ENCODE measurements at regions not wholly inside any gene's neighbourhood (a gene's known extent, or its start where the extent isn't known, plus 50 kb on each side); places are given as distances from the start of the nearest gene placed in this dataset.

GRCh38 chr10:131689486-131689885, 211.3 kb upstream of the PPP2R2D start:
- H3K4me3 ChIP-seq (replicated peaks in 1 of 2; ENCODE audit: low read depth in 2 of 2, low read length in 2 of 2), result no peak overlapping the region
- no peak for DNase-seq (ENCODE audit: low read depth in 2 of 2)
- TF ChIP-seq, protein P1, sequence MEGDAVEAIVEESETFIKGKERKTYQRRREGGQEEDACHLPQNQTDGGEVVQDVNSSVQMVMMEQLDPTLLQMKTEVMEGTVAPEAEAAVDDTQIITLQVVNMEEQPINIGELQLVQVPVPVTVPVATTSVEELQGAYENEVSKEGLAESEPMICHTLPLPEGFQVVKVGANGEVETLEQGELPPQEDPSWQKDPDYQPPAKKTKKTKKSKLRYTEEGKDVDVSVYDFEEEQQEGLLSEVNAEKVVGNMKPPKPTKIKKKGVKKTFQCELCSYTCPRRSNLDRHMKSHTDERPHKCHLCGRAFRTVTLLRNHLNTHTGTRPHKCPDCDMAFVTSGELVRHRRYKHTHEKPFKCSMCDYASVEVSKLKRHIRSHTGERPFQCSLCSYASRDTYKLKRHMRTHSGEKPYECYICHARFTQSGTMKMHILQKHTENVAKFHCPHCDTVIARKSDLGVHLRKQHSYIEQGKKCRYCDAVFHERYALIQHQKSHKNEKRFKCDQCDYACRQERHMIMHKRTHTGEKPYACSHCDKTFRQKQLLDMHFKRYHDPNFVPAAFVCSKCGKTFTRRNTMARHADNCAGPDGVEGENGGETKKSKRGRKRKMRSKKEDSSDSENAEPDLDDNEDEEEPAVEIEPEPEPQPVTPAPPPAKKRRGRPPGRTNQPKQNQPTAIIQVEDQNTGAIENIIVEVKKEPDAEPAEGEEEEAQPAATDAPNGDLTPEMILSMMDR (IDR thresholded peaks at IDR 0.05; ENCODE audit: low read depth, low read length), result no peak

DNA sequence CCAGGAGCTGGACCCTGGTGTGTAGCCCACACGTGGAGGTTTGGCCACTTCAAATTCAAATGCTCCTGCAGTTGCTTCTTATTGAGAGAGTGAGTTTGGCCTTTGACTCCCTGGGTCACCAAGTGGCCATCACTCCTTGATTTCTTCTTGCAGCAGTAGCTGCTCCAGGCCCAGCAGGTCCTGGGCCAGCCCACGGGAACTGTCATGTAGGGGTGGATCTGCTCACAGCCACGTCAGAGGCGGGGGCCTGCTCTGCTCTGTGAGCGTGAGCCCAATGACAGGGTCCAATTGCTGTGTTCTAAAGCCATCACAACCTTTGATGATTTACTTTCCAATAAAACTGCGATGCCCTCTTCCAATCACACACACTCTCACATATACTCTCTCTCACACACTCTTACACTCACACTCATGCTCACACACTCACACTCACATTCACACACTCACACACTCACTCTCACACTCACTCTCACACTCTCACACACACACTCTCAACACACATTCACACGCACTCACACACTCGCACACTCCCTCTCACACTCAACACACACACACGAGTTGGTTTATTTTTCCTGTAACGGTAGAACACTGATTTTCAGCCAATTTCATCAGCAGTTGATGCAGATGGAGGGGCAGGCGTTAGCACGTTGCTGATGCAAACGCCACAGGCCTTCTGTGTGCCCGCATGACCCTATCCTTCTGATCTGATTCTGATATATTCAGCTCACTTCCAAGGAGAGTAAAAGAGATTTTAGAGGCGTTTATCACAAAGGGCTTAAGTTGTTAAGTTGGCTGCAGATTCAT, 210.7 kb upstream of the PPP2R2D start:
- no peak for DNase-seq (ENCODE audit: low read depth in 2 of 2)
- no peak overlapping the region for H3K4me3 ChIP-seq (replicated peaks in 1 of 2; ENCODE audit: low read depth in 2 of 2, low read length in 2 of 2)
- TF ChIP-seq, protein P1 (IDR thresholded peaks at IDR 0.05; ENCODE audit: low read depth, low read length), result no peak

GRCh38 chr10:131690805-131691239, 210.0 kb upstream of the PPP2R2D start:
- DNase-seq (ENCODE audit: low read depth in 2 of 2), result no peak
- no peak overlapping the region for H3K4me3 ChIP-seq (replicated peaks in 1 of 2; ENCODE audit: low read depth in 2 of 2, low read length in 2 of 2)
- TF ChIP-seq, protein P1 (IDR thresholded peaks at IDR 0.05; ENCODE audit: low read depth, low read length), result no peak

DNA sequence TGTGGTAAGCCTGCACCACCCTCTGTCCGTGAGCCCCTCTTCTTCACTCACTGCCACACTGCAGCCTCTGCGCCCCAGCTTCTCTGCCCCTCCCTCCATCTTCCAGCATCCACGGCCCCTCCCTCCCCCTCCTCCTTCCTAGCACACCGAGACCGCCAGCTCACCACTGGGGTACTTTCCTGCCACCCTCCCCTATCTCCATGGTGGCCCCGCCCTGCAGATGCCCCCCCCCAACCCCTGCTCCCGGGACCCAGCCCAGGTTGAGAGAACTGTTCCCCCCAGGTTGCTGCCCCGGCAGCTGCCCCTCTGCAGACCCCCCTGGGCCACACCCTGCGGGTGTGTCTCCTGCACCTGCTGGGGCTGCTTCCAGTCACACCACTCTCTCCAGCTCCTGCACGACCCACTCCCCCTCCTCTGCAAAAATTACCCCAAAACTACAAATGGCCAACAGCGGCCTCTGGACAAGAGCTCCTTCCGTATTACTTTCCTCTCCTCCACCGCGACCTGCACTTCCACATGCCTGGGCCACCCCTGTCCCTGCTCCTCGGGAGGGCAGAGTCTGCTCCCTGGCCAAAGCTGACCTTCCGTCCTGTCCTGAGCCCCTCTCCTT, 209.2 kb upstream of the PPP2R2D start:
- TF ChIP-seq, protein P1 (IDR thresholded peaks at IDR 0.05; ENCODE audit: low read depth, low read length), result no peak
- no peak overlapping the region for H3K4me3 ChIP-seq (replicated peaks in 1 of 2; ENCODE audit: low read depth in 2 of 2, low read length in 2 of 2)

GRCh38 chr10:131692176-131692575, 208.6 kb upstream of the PPP2R2D start:
- H3K4me3 ChIP-seq (replicated peaks in 1 of 2; ENCODE audit: low read depth in 2 of 2, low read length in 2 of 2), result no peak overlapping the region
- TF ChIP-seq, protein P1 (IDR thresholded peaks at IDR 0.05; ENCODE audit: low read depth, low read length), result no peak
- DNase-seq (ENCODE audit: low read depth in 2 of 2), result no peak

More for the DNA sequence above, 209.2 kb upstream of the PPP2R2D start:
- no peak for DNase-seq (ENCODE audit: low read depth in 2 of 2)

GRCh38 chr10:131692686-131693334, 208.0 kb upstream of the PPP2R2D start:
- TF ChIP-seq, protein P1 (IDR thresholded peaks at IDR 0.05; ENCODE audit: low read depth, low read length), result no peak
- H3K4me3 ChIP-seq (replicated peaks in 1 of 2; ENCODE audit: low read depth in 2 of 2, low read length in 2 of 2), result no peak overlapping the region
- no peak for DNase-seq (ENCODE audit: low read depth in 2 of 2)

Measured in cardiac fibroblast (primary cell).